Activated naive CD8-positive, alpha-beta T cell (primary cell): ENCODE measurements at regions not wholly inside any gene's neighbourhood (a gene's known extent, or its start where the extent isn't known, plus 50 kb on each side); places are given as distances from the start of the nearest gene placed in this dataset.

Source experiments
- H3K27ac Mint-ChIP-seq: one replicate; pipeline ENCODE4 v1.8.0; 2021; ENCODE audit warnings: mixed read lengths
- H3K27me3 Mint-ChIP-seq: one replicate; pipeline ENCODE4 v1.8.0; 2021; ENCODE audit warnings: mixed read lengths
- H3K36me3 Mint-ChIP-seq: one replicate; pipeline ENCODE4 v1.8.0; 2021; ENCODE audit warnings: mixed read lengths
- H3K4me1 Mint-ChIP-seq: one replicate; pipeline ENCODE4 v1.8.0; 2021; ENCODE audit warnings: low read depth, mixed read lengths
- H3K4me3 Mint-ChIP-seq: one replicate; pipeline ENCODE4 v1.8.0; 2021; ENCODE audit warnings: mild to moderate bottlenecking, mixed read lengths
- H3K9me3 Mint-ChIP-seq: one replicate; pipeline ENCODE4 v1.8.0; 2021; ENCODE audit warnings: low read depth, mixed read lengths

- H3K27me3 Mint-ChIP-seq = no peaks in the 10 kb centered on the region
- no peak overlapping the region for H3K27ac Mint-ChIP-seq
- no peaks in the 10 kb centered on the region for H3K36me3 Mint-ChIP-seq
- H3K4me3 Mint-ChIP-seq = no peak overlapping the region
- no peaks in the 10 kb centered on the region for H3K9me3 Mint-ChIP-seq
- no peaks in the 10 kb centered on the region for H3K4me1 Mint-ChIP-seq
These were observed 95.9 kb upstream of the CELF4 start for GRCh38 chr18:37661478-37661877.

DNA sequence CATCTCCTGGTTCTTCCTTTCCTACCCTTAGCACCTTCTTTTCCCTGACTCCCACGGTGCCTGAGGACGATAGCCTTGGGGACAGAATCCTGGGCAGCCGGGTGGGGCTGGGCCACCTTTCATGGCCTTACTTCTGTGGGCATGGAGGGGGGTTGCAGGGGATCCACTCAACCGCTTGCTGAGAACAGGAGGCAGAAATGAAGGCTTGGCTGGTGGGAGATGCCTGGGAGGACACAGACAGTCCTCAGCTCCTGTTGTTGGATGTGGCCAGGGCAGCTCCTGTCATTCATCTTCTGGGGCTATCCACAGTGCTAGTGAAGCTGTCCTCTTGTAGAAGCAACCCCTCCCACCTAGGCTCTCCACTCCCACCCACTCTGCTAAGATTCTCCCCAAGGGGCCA is 95.5 kb upstream of the CELF4 start:
- H3K4me3 Mint-ChIP-seq = no peak overlapping the region
- no peak overlapping the region for H3K27ac Mint-ChIP-seq
- no peaks in the 10 kb centered on the region for H3K27me3 Mint-ChIP-seq
- no peaks in the 10 kb centered on the region for H3K36me3 Mint-ChIP-seq
- no peaks in the 10 kb centered on the region for H3K4me1 Mint-ChIP-seq
- H3K9me3 Mint-ChIP-seq = no peaks in the 10 kb centered on the region

GRCh38 chr18:37660658-37661057 is 95.1 kb upstream of the CELF4 start:
- Mint-ChIP-seq H3K27ac (no peak overlapping the region), H3K4me1 (no peaks in the 10 kb centered on the region), H3K27me3 (no peaks in the 10 kb centered on the region), H3K4me3 (no peak overlapping the region), H3K9me3 (no peaks in the 10 kb centered on the region), H3K36me3 (no peaks in the 10 kb centered on the region)

DNA sequence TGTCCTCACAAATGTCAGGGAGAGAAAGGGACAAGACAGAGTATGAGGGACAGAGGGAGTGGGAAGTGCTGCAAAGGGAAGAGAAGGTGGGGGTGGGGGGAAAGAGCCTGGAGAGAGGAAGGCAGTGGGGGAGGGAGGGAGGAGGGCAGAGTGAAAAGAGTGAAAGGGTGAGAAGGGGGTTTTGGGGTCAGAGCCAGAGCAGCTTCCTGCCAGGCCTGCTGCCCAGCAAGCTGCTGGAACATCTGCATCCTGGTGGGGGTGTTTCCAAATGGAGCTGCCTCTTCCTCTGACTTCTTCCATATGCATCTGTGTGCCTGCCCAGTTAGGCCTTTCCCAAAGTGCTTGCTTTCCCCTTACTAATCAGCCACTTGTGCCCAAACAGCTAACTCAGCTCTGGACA is 94.3 kb upstream of the CELF4 start:
- Mint-ChIP-seq H3K4me3 (no peak overlapping the region), H3K36me3 (no peaks in the 10 kb centered on the region), H3K9me3 (no peaks in the 10 kb centered on the region), H3K27me3 (no peaks in the 10 kb centered on the region), H3K4me1 (no peaks in the 10 kb centered on the region), H3K27ac (no peak overlapping the region)

DNA sequence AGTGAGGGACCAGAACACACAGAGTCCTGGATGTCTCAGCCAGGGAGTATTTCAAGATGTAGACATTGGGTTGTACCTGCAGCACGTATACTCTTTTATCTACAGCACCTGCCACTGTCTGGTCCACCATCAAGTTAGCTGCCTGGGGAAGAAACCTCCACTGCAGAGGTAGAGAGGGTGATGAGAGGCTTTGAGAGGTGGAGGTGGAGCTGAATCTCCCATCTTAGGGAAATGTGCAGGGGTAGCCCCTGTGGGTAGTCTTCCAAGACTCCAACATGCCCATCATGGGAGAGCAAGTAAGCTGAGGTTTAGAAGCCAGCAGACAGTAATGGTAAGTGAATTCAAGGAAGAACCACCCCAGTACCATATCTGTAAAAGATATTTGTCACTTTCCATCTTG is 93.3 kb upstream of the CELF4 start:
- H3K9me3 Mint-ChIP-seq = no peaks in the 10 kb centered on the region
- no peak overlapping the region for H3K27ac Mint-ChIP-seq
- no peak overlapping the region for H3K4me3 Mint-ChIP-seq
- H3K36me3 Mint-ChIP-seq = no peaks in the 10 kb centered on the region
- no peaks in the 10 kb centered on the region for H3K4me1 Mint-ChIP-seq
- no peaks in the 10 kb centered on the region for H3K27me3 Mint-ChIP-seq

- H3K36me3 Mint-ChIP-seq = no peaks in the 10 kb centered on the region
- no peak overlapping the region for H3K4me3 Mint-ChIP-seq
- no peaks in the 10 kb centered on the region for H3K27me3 Mint-ChIP-seq
- H3K4me1 Mint-ChIP-seq = no peaks in the 10 kb centered on the region
- no peak overlapping the region for H3K27ac Mint-ChIP-seq
- no peaks in the 10 kb centered on the region for H3K9me3 Mint-ChIP-seq
These were observed 91.9 kb upstream of the CELF4 start for GRCh38 chr18:37657493-37657892.

- Mint-ChIP-seq H3K27me3 (no peaks in the 10 kb centered on the region), H3K27ac (no peak overlapping the region), H3K36me3 (no peaks in the 10 kb centered on the region), H3K4me1 (no peaks in the 10 kb centered on the region), H3K4me3 (no peak overlapping the region), H3K9me3 (no peaks in the 10 kb centered on the region)
These were observed 89.3 kb upstream of the CELF4 start for GRCh38 chr18:37654731-37655369.

DNA sequence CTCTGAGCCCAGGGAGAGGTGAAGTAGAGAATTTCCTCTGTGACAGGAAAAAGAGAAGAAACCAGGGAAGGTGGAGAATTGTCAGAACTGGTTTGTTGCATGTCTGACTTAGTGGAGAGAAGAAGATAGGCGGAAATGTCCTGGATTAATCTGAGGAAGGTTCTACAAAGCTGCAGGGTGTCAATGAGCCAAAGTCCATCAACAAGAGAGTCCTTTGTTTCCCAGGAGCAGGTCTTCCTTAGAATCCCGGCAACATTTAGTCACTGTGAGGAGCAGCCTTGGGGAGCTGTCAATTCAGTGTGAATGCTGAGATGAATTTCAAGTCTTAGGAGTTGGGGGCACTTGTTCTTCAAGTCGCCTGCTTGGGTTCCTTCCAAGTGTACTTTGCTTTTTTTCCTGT is 88.4 kb upstream of the CELF4 start:
- H3K9me3 Mint-ChIP-seq = peaks cover 4% of the 10 kb centered on the region
- no peak overlapping the region for H3K4me3 Mint-ChIP-seq
- H3K4me1 Mint-ChIP-seq = no peaks in the 10 kb centered on the region
- H3K27ac Mint-ChIP-seq = no peak overlapping the region
- no peaks in the 10 kb centered on the region for H3K36me3 Mint-ChIP-seq
- H3K27me3 Mint-ChIP-seq = no peaks in the 10 kb centered on the region

DNA sequence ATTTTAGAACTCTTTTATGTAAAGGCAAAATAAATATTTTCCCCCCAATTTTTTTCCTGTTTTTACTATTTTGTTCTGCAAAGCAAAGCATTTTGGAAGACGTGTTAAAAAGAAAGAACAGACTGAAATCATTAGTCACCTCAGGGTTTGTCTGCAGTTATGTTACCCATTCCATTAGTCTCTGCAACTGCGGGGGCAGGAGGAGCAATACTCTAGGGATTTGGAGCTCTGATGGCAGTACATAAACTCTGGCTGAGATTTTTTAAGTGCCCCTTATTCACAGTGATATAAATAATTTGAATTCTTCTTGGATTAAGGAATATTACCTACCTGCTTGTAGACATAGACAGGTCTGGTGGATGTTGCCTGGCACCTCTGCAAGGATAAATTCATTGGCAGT is 88.0 kb upstream of the CELF4 start:
- no peak overlapping the region for H3K4me3 Mint-ChIP-seq
- H3K36me3 Mint-ChIP-seq = no peaks in the 10 kb centered on the region
- no peak overlapping the region for H3K27ac Mint-ChIP-seq
- no peaks in the 10 kb centered on the region for H3K4me1 Mint-ChIP-seq
- no peaks in the 10 kb centered on the region for H3K27me3 Mint-ChIP-seq
- peaks cover 4% of the 10 kb centered on the region for H3K9me3 Mint-ChIP-seq

- no peak overlapping the region for H3K4me3 Mint-ChIP-seq
- H3K9me3 Mint-ChIP-seq = peaks cover 12% of the 10 kb centered on the region
- H3K36me3 Mint-ChIP-seq = peaks cover 2% of the 10 kb centered on the region
- H3K27ac Mint-ChIP-seq = no peak overlapping the region
- no peaks in the 10 kb centered on the region for H3K27me3 Mint-ChIP-seq
- no peaks in the 10 kb centered on the region for H3K4me1 Mint-ChIP-seq
These were observed 84.3 kb upstream of the CELF4 start for GRCh38 chr18:37649930-37650329.

GRCh38 chr18:37649416-37649815 is 83.8 kb upstream of the CELF4 start:
- no peaks in the 10 kb centered on the region for H3K27me3 Mint-ChIP-seq

DNA sequence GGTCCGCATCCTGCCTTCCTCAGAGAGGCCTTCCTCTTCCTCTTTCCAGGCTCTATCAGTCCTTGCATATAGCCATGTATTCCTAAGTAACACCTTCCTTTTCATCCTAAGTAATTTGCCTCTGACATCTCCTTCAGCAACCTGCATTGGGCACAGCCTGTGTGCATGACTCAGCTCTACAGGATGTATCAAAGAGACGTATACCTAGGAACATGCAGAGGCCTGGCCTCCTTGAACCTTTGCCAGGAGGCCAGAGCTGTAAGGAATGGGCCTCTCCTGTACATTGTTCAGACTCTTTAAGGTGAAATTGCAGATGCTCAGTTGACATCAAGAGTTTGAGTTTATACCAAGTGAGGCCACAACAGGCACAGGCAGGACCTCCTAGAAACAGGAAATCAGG is 76.0 kb upstream of the CELF4 start:
- H3K27ac Mint-ChIP-seq = no peak overlapping the region
- no peak overlapping the region for H3K4me3 Mint-ChIP-seq
- H3K27me3 Mint-ChIP-seq = no peaks in the 10 kb centered on the region
- no peaks in the 10 kb centered on the region for H3K4me1 Mint-ChIP-seq
- peaks cover 22% of the 10 kb centered on the region for H3K9me3 Mint-ChIP-seq
- no peaks in the 10 kb centered on the region for H3K36me3 Mint-ChIP-seq

More at GRCh38 chr18:37649416-37649815, 83.8 kb upstream of the CELF4 start:
- Mint-ChIP-seq H3K9me3 (peaks cover 15% of the 10 kb centered on the region), H3K4me1 (no peaks in the 10 kb centered on the region), H3K27ac (no peak overlapping the region), H3K36me3 (peaks cover 2% of the 10 kb centered on the region), H3K4me3 (no peak overlapping the region)

DNA sequence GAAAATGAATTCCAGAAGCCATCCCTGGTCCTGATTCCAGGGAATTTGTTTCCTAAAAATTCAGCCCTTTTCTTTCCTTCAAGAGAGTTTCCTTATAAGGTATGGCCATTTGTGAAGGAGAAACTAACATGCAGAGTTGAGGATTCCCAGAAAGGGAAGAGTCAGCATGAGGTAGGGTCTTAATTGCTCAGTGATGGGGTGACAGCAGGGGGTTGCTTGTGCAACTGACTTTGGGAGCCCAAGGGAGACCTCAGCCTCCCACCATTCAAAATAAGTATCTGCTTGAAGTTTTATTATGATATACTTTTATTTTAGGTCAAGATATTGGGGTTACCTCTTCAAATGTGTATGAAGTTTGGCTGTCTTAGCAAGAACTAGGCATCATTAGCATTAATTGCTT is 74.9 kb upstream of the CELF4 start:
- H3K4me3 Mint-ChIP-seq = no peak overlapping the region
- H3K36me3 Mint-ChIP-seq = no peaks in the 10 kb centered on the region
- no peaks in the 10 kb centered on the region for H3K27me3 Mint-ChIP-seq
- H3K4me1 Mint-ChIP-seq = no peaks in the 10 kb centered on the region
- no peak overlapping the region for H3K27ac Mint-ChIP-seq
- peaks cover 20% of the 10 kb centered on the region for H3K9me3 Mint-ChIP-seq

DNA sequence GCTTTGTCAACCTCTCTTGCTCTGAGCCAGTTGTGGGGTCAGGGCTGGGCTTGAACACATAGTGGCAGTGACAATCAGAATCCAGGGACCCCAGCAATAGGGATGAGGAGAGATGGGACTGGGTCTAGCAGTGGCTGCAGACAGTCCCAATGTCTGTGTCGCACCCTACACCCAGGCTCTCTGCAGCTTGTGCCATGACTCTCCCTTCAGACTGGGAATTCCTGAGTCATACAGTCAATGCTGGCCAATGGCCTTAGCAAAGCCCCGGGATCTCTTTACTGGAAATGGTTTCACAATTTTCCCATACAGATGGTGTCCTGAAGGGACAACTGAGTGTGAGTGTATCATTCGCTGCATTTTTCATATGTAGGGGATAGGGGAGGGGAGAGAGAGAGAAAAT is 74.2 kb upstream of the CELF4 start:
- peaks cover 14% of the 10 kb centered on the region for H3K9me3 Mint-ChIP-seq
- H3K4me3 Mint-ChIP-seq = no peak overlapping the region
- H3K4me1 Mint-ChIP-seq = no peaks in the 10 kb centered on the region
- H3K27me3 Mint-ChIP-seq = no peaks in the 10 kb centered on the region
- H3K27ac Mint-ChIP-seq = no peak overlapping the region
- H3K36me3 Mint-ChIP-seq = no peaks in the 10 kb centered on the region

GRCh38 chr18:37637478-37637850 is 71.9 kb upstream of the CELF4 start:
- no peaks in the 10 kb centered on the region for H3K27me3 Mint-ChIP-seq
- no peaks in the 10 kb centered on the region for H3K4me1 Mint-ChIP-seq
- H3K36me3 Mint-ChIP-seq = no peaks in the 10 kb centered on the region
- no peak overlapping the region for H3K27ac Mint-ChIP-seq
- no peak overlapping the region for H3K4me3 Mint-ChIP-seq
- peaks cover 3% of the 10 kb centered on the region for H3K9me3 Mint-ChIP-seq

DNA sequence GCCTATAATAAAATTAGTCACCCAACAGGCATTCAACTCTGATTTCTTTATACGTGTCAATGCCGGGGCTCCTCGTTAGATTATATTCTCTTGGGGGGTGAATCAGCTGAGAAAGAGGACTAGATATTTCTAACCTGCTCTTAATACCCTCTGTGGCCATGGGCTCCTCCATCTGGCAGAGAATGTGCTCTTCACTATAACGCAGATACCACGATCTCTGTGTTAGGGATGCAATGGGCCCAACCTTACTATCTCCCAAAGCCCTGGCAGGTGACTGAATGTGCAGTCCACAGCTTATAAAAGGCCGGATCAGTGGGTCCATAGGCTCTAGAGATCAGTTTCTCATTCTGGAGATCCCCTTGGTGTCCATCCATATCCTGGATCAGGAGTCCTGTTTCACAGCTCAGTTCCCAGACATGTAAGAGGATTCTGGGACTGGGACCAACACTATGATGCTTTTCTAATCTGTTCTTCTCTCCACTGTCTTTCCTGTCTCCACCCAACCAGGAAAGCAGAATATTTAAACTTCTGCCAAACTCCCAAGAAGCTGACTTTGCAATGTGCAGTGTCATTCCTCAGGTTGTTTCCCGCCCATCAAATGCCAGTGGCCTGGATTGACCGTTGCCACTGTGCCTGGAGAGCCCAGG is 71.4 kb upstream of the CELF4 start:
- Mint-ChIP-seq H3K27me3 (no peaks in the 10 kb centered on the region), H3K27ac (no peak overlapping the region), H3K9me3 (peaks cover 3% of the 10 kb centered on the region), H3K4me1 (no peaks in the 10 kb centered on the region), H3K36me3 (no peaks in the 10 kb centered on the region), H3K4me3 (no peak overlapping the region)
